ENCODE measurements at regions not wholly inside any gene's neighbourhood (a gene's known extent, or its start where the extent isn't known, plus 50 kb on each side); places are given as distances from the start of the nearest gene placed in this dataset.

DNA sequence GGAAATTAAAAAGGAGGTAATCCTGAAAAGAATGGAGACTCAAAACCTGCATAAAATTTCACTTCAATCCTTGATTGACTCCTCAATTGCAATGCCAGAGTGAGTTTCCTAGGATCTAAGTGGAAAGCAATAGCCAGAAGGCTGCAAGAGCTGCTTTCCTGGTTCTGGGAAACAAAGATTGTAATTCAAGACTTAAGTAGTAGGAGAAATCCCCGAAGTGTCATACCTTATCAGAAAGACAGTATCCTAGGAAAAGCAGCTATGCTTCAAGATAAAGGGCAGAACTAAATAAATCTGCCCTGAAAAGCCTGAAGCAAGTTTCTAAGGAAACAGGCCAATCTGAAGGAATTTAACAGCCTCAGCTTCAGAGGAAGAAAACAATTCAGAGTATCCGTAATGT, 390.2 kb downstream of the DSC3 start:
- TF ChIP-seq, protein P1, sequence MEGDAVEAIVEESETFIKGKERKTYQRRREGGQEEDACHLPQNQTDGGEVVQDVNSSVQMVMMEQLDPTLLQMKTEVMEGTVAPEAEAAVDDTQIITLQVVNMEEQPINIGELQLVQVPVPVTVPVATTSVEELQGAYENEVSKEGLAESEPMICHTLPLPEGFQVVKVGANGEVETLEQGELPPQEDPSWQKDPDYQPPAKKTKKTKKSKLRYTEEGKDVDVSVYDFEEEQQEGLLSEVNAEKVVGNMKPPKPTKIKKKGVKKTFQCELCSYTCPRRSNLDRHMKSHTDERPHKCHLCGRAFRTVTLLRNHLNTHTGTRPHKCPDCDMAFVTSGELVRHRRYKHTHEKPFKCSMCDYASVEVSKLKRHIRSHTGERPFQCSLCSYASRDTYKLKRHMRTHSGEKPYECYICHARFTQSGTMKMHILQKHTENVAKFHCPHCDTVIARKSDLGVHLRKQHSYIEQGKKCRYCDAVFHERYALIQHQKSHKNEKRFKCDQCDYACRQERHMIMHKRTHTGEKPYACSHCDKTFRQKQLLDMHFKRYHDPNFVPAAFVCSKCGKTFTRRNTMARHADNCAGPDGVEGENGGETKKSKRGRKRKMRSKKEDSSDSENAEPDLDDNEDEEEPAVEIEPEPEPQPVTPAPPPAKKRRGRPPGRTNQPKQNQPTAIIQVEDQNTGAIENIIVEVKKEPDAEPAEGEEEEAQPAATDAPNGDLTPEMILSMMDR (IDR thresholded peaks at IDR 0.05; ENCODE audit: poor library complexity) = no peak
- TF ChIP-seq EZH2 (IDR thresholded peaks at IDR 0.05; ENCODE audit: borderline replicate concordance) = no peak

Data from hepatocyte (in vitro differentiated cells).